ENCODE measurements at regions not wholly inside any gene's neighbourhood (a gene's known extent, or its start where the extent isn't known, plus 50 kb on each side); places are given as distances from the start of the nearest gene placed in this dataset.

- TF ChIP-seq CTCF (IDR thresholded peaks at IDR 0.05) = no peak
- no peak overlapping the region for H3K27ac ChIP-seq
- ATAC-seq (no peak), DNase-seq (no peak)
- H3K4me3 ChIP-seq = no peak overlapping the region
- intact Hi-C loops (cut with DNase I) = no loop called here
- H3K4me1 ChIP-seq = no peaks in the 10 kb centered on the region
- H3K36me3 ChIP-seq = no peaks in the 10 kb centered on the region
- H3K27me3 ChIP-seq (ENCODE audit: low read depth) = no peaks in the 10 kb centered on the region
- H3K9me3 ChIP-seq = no peaks in the 10 kb centered on the region
Measured at GRCh38 chr20:22740829-22741228, 156.5 kb upstream of the FOXA2 start.

GRCh38 chr20:22744341-22745193 is 160.2 kb upstream of the FOXA2 start:
- no peak for TF ChIP-seq CTCF (IDR thresholded peaks at IDR 0.05)
- DNase-seq = no peak
- Histone ChIP-seq H3K4me1 (no peaks in the 10 kb centered on the region), H3K27me3 (ENCODE audit: low read depth) (no peaks in the 10 kb centered on the region), H3K36me3 (no peaks in the 10 kb centered on the region), H3K9me3 (no peaks in the 10 kb centered on the region), H3K4me3 (no peak overlapping the region), H3K27ac (no peak overlapping the region)
- intact Hi-C loops (cut with DNase I) = no loop called here
- ATAC-seq = no peak

GRCh38 chr20:22745194-22745500 is 160.8 kb upstream of the FOXA2 start:
- H3K27ac ChIP-seq = no peak overlapping the region
- no peak overlapping the region for H3K4me3 ChIP-seq
- no peak for TF ChIP-seq CTCF (IDR thresholded peaks at IDR 0.05)
- intact Hi-C loops (cut with DNase I) = no loop called here
- ATAC-seq (no peak), DNase-seq (no peak)
- no peaks in the 10 kb centered on the region for H3K36me3 ChIP-seq
- no peaks in the 10 kb centered on the region for H3K27me3 ChIP-seq (ENCODE audit: low read depth)
- no peaks in the 10 kb centered on the region for H3K9me3 ChIP-seq
- no peaks in the 10 kb centered on the region for H3K4me1 ChIP-seq

- Histone ChIP-seq H3K27ac (no peak overlapping the region), H3K4me3 (no peak overlapping the region)
Measured at GRCh38 chr20:22746957-22747356, 162.6 kb upstream of the FOXA2 start.

GRCh38 chr20:22752324-22752723 is 168.0 kb upstream of the FOXA2 start:
- no peak for ATAC-seq
- H3K9me3 ChIP-seq = no peaks in the 10 kb centered on the region
- H3K4me1 ChIP-seq = no peaks in the 10 kb centered on the region
- DNase-seq = no peak
- no peaks in the 10 kb centered on the region for H3K36me3 ChIP-seq
- intact Hi-C loops (cut with DNase I) = no loop called here
- no peak overlapping the region for H3K4me3 ChIP-seq
- no peaks in the 10 kb centered on the region for H3K27me3 ChIP-seq (ENCODE audit: low read depth)
- no peak for TF ChIP-seq CTCF (IDR thresholded peaks at IDR 0.05)
- H3K27ac ChIP-seq = no peak overlapping the region

More at GRCh38 chr20:22746957-22747356, 162.6 kb upstream of the FOXA2 start:
- no peaks in the 10 kb centered on the region for H3K36me3 ChIP-seq
- no peak for ATAC-seq
- no peaks in the 10 kb centered on the region for H3K27me3 ChIP-seq (ENCODE audit: low read depth)
- intact Hi-C loops (cut with DNase I) = no loop called here
- no peak for TF ChIP-seq CTCF (IDR thresholded peaks at IDR 0.05)
- H3K9me3 ChIP-seq = no peaks in the 10 kb centered on the region
- no peak for DNase-seq
- H3K4me1 ChIP-seq = no peaks in the 10 kb centered on the region

Data from lower lobe of right lung (tissue), 2 donors.